ENCODE measurements at regions not wholly inside any gene's neighbourhood (a gene's known extent, or its start where the extent isn't known, plus 50 kb on each side); places are given as distances from the start of the nearest gene placed in this dataset.

DNA sequence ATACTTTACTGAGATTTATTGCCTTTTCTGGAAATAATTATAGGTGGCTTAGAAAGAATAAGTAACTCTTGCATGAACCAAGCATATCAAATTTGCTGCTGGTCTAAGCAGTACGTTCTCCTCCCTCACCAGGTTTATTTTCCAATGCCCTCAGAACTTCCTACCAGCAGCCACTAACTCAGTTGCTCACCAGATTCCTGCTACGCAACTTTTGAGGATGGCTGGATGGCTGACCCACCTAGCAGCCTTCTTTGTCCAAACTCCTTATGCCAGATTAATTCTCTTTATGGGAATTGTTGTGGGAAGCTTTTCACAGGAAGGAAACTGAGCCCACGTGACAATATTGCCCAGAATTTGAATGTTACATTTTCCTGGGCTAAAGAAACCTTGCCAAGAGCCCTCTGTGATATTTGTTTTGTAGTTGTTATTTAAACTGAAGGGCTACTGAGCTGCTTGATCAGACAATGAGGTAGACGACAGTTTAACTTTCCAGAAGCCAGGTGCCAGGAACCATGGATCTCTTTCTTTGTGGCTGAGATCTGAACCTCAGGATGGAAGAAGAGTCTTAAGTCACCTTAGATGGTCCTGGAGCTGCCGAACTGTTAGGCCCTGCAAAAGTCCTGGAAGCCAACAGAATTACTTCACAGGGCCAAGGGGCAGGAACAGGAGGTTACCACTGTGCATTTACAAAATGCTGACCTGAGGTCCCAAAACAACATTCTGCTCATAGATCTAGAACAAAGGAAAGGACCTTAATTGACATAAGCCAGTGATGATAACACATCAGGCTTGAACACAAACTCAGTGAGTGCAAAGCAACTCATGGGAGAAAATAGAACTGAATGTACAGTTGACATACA, 85.5 kb upstream of the ATP1A1 start:
- no peak for TF ChIP-seq CTCF (IDR thresholded peaks at IDR 0.05)
- TF ChIP-seq POLR2A (IDR thresholded peaks at IDR 0.05; ENCODE audit: low read depth): no peak
- TF ChIP-seq EP300 (IDR thresholded peaks at IDR 0.05): no peak
